GM18507 (cell line): ENCODE measurements at regions not wholly inside any gene's neighbourhood (a gene's known extent, or its start where the extent isn't known, plus 50 kb on each side); places are given as distances from the start of the nearest gene placed in this dataset.
A peak's percentile ranks its signal among the peaks of the same experiment; 100 is the strongest.
"Not testable (repeated sequence)": the region's sequence is repeated elsewhere in the genome, so short reads cannot be mapped to it uniquely, and the experiment has no call there.

ENCODE experiments used
- DNase-seq: peaks from one replicate; pipeline ENCODE4 v3.0.0; 2011; ENCODE audit warnings: low read depth; ENCODE audit not compliant: insufficient read length; ENCODE audit errors: extremely low spot score
- FAIRE-seq: peaks from 2 replicates; lab custom pipeline; 2011; peaks lifted over from hg19 to GRCh38; lab: Jason Lieb, UNC

DNA sequence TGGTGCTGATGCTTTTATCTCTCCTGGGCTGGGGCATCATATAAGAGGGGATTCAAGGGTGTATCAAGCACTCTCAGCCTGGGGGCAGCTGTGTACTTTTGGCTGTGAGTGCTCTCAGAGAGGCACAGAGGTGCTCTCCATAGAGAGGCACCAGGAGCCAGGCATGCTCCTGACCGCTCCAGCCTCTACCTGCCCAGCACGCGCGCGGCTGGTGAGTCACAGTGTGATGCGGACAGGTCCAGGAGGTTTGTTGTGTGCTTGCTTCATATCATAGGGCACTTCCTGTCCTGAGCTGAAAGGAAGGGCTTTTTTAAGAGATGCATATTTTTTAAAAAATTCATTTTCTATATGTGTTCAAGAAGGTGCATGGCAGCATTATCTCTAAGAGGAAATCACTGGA, 93.6 kb upstream of the BCAR3 start:
- FAIRE-seq = no peak
- DNase-seq = no peak

DNA sequence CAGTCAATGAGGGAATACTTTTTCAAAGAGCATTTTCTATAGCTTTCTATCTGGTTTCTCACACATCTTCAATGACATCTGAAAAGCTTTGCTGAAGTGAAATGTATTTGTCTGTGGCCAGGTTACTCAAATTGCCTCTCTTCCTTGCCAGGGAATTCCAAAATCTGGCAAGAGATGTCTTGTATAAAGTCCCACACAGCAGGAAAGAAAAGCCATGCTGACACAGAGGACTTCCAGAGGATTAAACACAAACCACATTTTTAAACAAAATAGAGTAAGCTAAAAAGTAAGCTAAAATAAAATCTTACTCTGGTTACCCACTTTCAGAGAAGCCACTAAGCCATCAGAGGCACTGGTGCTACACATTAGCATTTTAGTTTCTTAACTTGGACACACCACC, 93.1 kb upstream of the BCAR3 start:
- FAIRE-seq (no peak), DNase-seq (no peak)

DNA sequence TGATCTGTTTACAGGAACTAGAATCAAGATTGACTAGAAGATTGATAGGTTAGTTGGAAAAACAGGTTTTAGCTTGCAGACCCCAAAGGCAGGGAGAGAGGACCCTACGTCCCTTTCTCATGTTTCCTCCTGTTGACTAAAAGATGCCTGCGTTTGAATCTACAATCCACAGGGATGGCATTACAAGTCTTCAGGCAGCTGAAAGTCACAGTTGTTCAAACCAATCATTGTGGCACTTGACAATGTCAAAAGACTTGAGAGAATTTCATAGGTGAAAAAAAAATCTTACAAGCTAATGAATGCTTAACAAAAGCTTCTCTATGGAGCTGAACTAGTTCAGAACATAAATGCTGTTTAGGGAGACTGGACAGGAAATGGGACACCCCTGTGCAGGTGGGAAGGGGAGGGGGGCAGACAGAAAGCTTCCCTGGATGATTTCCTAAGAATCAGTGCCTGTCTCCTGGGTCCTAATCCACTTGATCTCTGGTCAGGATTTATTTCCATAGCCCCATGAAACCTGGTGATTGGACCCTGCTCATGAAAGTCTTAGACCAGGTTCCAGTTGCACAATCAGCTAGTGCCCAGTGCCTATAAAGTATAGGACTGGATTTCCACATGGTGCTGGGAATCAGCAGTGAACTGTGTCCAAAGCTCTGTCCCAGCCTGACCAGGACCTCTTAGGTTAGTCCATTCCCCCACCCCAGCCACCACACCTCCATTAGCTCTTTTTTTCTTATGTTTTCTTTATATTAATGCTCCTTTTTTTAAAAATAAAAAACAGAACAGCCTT, 91.6 kb upstream of the BCAR3 start:
- FAIRE-seq (no peak), DNase-seq (no peak)

DNA sequence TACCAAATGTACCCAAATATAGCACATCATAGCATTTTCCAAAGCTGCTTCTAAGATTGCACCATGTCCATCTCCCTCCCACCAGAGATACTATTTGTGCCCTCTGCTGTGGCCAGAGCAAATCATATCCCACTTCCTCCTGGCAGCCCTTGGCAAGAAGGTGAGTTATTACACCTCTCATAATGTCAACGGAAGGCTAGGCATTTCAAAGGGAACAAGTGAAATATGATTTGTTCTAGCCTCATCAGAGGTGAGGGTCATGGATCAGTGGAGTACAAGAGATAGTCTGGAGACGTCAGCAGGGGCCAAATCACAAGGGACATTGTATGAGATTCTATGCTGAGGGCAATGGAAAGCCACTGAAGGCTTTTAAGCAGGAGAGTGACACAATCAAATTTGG, 90.2 kb upstream of the BCAR3 start:
- DNase-seq = no peak
- FAIRE-seq = no peak

DNA sequence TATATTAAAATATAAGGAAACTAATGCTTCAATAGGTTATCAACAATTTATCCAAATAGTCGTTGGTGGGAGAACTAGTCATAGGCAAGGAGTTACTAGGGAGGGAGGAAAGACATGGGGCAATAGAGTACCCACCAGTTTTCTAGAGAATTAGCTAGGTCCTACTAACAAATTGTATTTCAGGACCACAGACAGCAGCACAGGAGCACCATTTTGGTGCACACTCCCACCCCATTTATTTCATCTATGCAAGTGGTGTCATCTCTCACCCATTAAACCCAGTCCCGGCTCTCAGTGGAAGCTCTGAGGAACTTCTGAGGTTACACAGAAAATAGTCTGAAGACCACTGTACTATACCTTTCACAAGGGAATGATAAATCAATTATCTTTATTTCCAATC, 89.0 kb upstream of the BCAR3 start:
- DNase-seq = no peak
- FAIRE-seq = no peak

DNA sequence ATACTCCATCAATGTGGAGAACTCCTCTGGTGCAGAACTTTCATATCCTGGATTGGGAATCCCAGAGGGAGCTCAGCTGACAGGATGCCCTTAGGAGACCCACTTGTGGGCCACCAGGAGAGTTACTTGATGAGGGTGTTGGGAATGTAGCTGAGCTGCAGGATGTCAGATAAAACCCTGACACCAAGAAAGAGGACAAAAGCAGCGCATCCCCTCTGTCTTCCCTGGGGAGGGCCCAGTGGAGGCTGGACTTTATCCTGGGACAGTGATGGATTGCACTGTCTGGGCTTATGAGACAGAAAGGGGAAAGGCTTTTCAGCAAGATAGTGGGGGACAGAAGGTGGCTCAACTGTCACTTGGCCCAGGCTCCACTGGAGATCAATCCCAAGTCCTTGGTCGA, 88.1 kb upstream of the BCAR3 start:
- no peak for DNase-seq
- no peak for FAIRE-seq

DNA sequence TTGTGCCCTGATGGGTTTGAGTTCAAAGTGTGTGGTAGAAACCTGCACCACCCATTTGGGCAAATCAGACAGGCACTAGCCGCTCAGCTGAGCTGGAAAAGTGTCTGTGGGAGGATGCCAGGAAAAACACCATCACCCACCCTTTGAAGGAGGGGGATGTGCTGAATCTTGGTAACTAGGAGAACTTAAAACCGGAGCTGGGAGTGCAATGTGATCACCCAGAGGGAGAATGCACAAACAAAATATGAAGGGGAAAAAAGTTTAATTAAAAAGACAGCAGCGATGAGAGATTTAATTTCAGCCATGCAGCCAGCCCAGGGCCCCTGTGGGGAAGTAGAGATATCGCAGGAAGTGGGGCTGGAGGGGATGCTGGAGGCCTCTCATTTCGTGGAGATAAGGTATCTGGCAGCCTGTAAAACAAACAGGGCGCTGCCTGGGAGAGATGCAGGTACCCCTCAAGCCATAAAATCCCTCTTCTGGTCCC, 86.8 kb upstream of the BCAR3 start:
- FAIRE-seq = no peak
- DNase-seq = no peak

DNA sequence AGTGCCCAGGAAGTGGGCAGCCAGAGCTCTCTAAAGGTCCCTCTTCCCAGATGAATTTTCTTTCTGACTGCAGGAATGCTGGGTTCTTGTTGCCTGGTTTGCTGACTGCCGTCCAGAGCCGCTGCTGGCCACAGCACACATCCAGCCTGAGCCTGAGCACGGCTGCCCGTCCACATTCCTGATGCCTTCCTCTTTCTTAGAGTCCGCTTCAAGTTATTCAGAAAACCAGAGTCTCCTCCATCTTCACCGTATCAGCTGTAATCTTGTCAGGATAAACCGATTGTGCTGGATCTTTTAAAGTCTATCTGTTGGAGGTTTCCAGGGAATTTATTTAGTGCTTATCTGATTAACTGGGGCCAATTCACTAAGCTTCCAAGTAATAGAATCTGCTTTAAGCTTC, 84.8 kb upstream of the BCAR3 start:
- DNase-seq (no peak), FAIRE-seq (no peak)

DNA sequence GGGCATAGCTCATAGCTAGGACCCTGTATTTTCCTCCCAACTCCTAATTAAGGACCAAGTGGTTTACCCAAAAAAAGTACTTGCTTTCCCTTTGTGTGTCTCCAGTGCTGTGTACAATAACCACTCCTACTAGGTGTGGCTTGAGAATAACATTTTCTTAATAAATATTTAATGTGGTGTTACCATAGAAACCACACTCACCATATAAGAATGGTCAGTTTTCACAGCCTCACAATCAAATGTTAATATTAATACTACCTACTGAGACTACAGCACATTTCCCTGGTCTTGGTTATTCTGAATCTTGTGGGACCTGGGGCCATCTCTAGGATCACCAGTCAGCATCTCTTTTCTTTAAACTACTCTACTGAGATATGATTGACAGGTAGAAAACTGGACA, 83.5 kb upstream of the BCAR3 start:
- no peak for DNase-seq
- no peak for FAIRE-seq

DNA sequence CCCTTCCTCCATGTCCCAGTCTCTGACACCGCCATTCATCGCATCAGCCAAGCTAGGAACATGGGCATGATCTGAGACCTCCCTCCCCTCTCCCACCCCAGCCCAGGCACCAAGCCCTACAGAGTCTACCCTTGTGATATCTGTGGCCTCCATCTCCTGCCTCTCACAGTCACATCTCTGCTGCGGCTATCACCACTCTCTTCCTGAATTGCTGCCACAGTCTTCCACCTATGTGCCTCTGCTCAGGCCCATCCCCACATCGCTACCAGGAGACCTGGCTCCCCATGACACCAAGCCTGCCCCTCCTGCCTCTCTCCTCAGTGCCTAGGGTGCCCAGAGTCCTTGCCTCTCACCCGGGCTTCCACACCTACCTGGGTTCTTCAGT, 82.7 kb upstream of the BCAR3 start:
- no peak for FAIRE-seq

DNA sequence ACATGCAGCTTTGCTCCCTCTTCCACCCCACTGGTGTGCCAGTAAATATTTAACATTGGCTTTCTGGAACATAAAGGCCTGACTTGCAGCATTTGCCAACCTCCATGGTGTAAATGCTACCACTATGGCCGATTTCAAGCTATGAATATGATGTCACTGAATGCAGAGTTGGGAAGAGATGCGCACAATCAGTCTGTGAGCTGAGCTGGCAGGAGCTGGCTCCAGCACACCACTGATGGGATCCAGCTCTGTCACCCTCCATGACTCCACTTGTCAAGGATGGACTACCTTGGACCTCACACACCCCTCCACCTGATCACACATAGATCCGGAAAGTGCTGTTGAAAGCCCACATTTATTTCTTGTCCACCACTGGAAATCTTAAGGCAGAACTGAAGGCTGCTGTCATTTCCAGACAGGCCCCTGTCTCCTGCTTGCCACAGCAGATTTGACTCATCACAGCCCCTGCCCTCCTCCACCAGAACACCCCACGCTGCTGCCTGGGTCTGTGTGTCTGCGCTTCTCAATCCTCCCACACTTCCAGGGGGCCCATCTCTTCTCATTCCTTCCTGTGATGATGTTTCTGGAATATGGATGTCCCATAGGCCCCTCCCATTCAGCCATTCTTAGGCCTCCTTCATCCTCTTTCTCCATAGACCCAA, 82.2 kb upstream of the BCAR3 start:
- DNase-seq = no peak
- FAIRE-seq = no peak

More for the DNA sequence above, 82.7 kb upstream of the BCAR3 start:
- no peak for DNase-seq

DNA sequence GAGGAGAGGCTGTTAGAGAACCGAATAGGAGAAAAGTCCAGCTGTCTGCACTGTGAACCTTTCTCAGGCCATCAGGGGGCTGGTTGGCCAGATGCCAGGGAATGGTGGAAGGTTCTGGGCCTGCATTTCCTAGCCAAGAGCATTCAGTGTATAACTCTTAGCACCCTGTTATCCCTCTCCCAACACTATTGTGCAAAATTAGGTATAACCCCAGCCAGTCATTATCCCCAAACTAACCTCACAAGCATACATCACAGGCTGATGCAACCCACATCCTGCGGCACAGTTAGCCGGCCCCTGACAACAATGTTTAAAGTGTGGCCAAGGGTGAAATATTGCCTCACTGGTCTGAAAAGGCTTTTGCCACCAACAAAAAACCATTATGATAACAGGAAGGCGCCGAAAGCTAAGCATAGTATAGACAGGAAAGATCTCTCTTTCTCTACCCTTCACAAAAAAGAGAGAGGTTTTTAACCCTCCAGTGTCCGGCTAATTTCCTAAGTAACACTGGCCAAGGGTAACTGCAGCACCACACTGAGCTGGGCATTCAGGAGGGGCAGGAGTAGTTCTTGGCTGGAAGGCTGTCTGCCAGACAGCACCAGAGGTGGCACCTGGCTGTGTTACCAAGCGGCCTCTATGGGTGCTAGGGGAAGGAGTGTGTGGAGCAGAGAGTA, 77.3 kb upstream of the BCAR3 start:
- no peak for DNase-seq
- FAIRE-seq = no peak

DNA sequence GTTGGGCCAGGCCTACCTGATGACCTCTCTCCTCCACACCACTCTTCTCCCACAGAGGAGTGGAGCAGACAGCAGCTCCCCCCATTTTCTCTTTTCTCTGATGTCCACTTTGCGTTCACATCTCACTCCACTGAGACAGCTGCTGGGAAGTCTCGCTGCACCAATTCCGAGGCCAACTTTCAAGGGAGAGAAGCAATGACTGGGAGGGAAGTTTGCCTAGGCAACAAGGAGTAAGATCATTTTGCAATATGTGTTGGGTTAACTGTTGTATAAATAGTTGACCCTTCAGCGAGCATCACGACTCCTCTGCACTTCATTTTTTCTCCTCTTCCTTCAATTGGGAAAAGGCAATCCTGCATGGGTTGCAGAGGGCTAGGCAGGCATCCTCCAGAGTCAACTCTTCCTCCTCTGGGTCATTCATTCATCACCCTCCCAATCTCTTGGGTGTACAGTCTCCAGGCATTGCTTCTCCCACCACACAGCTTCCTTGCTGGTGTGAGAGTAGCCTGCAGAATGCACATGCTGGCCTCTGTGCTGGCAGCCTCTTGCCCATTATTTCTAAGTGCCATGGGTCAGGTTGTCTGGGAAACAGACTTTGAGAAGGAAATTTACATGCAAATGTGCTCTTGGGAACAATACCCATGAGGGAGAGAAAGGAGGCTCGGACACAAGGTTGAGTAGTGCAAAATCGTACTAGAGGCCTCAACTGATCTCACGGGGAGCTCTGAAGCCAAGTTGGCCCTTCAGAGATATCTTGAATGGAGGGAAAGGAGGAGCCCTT, 75.8 kb upstream of the BCAR3 start:
- no peak for FAIRE-seq

DNA sequence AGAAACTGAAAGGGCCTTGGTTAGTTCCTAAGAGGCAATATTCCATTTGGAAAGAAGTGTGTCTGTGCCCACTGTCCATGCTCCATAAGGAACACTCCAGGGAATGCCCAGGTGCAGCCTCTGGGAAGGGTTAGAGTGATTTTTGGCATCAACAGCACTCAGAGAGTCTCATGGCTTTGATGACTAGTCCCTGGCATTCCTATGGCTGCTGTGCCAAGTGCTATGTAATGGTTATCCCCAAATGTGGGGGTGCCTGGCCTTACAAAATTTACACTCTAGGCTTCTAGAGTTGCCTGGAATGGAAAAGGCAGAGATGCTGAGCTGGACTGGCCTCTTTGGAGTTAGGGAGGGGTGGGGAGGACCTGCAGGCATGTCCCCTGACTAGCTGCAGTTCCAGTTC, 75.0 kb upstream of the BCAR3 start:
- DNase-seq (no peak), FAIRE-seq (no peak)

More for the DNA sequence above, 75.8 kb upstream of the BCAR3 start:
- no peak for DNase-seq

DNA sequence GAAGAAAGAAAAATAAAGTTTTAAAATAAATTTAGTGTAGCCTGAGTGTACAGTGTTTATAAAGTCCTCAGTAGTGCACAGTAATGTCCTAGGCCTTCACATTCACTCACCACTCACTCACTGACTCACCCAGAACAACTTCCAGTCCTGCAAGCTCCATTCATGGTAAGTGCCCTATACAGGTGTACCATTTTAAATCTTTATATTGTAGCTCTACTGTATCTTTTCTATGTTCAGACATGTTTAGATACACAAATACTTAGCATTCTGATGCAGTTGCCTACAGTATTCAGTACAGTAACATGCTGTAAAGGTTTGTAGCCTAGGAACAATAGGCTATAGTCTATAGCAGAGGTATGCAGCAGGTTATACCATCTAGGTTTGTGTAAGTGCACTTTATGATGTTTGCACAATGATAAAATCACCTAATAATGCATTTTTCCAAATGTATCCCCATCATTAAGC, 73.6 kb upstream of the BCAR3 start:
- FAIRE-seq, DNase-seq: not testable (repeated sequence)

DNA sequence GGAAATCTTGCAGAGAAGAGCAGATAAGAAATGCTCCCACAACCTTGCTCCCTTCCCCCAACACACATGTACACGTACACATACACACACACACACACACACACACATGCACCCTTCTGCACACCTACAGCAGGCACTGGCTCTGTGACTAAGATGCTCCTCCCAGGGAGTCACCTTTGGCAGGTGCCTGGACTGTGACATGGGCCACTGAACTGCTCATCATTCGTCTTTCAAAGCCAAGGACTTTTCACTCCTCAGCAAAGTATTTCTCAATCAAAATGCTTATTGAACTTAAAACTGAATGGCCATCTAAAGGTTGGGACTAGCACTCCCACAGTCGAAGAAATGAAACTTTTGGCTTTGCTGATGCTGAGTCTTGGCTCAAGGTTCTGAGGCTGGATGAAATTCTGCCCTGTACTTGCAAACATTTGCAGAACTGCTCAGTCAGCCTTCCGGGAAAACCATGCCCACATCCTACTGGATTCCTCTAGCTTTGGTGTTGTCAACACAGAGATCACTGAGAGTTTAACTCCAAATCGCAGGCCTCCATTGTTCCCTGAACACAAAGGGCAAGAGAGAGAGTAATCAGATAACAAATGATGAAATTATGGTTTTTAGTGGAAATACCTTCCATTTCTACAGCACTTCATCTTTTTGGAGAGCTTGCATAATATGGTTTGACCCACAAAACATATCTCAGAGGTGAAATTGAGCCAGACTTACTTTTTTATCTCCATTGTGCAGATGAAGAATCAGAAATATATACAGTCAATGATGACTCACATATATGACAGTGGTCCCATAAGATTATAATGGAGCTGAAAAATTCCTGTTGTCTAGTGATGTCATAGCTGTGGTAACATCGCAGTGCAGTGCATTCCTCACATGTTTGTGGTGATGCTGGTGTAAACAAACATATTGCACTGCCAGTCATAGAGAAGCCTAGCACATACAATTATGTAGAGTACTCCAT, 72.4 kb upstream of the BCAR3 start:
- FAIRE-seq = no peak
- DNase-seq = no peak

DNA sequence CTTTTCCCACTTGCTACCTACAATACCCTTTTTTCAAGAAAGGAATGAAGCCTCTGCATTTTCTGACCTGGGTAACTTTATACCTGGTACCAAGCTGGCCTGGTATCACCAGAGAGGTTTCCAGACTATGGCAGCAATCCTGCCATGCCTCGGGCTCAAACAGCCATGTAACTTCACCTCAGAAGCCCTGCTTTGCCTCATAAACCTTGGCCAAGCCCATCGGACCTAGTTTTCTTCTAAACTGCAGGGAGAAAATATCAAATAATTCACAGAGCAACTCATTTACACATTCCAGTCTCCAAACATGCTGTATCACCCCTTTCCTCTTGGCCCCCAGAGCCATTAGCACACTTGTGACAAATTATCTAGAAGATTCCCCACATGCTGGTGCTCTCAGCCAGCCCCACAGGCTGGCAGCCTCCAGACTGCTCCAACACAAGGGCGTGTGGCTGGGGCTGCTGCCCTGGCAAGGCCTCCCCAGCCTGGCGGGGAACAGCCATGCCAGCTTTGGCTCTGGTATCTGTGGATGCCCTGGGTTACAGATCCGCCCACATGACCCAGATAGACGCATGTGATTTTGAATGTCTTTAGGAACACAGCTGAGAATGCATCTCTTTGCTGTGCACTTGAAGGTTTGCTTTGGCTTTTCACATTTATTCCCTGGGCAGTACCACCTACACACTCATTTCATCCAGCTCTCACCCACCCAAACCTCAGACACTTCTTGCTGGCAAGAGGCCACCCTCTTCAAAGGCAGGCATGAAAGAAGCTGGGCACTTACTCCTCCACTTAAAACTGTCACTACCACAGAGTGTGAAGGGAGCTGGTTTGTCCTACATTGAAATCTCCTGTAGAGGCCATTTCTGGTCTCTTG, 70.0 kb upstream of the BCAR3 start:
- no peak for DNase-seq
- no peak for FAIRE-seq

DNA sequence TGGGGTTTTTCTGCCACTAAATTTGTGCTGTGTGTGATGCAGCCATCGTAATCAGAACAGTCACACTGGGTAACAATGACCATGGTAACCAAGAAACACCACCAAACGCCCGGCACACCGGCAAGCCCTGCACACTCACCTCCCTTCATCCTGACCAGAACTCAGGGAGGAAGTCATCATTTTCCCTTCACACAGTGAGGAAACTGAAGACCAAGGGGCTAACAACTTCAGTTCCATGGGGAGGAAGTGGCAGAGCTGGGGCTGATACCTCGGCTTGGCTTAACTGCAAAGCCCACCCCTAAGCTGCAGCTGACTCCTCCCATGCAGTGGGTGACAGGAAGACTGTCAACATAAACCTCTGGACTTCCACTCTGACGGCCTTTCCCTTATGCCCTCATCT, 69.3 kb upstream of the BCAR3 start:
- DNase-seq (no peak), FAIRE-seq (peak; percentile 61)
